Hypothalamus (tissue), 51 donors: ENCODE measurements at regions not wholly inside any gene's neighbourhood (a gene's known extent, or its start where the extent isn't known, plus 50 kb on each side); places are given as distances from the start of the nearest gene placed in this dataset.
A peak's percentile ranks its signal among the peaks of the same experiment; 100 is the strongest.

ENCODE experiments used
- DNase-seq, 51 donors: peaks; one replicate each; lab custom pipeline; 2025; lab: John Stamatoyannopoulos, UW

GRCh38 chrX:45360571-45360970, 159.9 kb upstream of the DIPK2B start:
- DNase-seq, result no peak

DNA sequence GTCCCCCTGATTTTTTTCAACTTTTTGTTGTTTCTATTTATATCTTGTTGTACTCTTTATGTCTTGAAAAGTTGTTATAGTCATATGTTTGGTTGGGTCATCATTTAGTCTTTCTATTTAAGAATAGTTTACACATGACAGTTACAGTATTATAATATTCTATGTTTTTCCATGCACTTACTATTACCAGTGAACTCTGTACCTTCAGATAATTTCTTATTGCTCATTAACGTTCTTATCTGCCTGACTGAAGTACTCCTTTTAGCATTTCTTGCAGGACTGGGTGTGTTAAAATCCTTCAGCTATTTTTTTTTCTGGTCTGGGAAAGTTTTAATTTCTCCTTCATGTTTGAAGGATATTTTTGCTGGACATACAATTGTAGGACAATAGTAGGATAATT, 157.7 kb upstream of the DIPK2B start:
- DNase-seq, result no peak

GRCh38 chrX:45353456-45353855, 152.8 kb upstream of the DIPK2B start:
- DNase-seq, result no peak

- no peak for DNase-seq
These were observed 151.9 kb upstream of the DIPK2B start for GRCh38 chrX:45352611-45353010.

GRCh38 chrX:45351478-45351877, 150.8 kb upstream of the DIPK2B start:
- DNase-seq, result no peak

- no peak for DNase-seq
These were observed 147.6 kb upstream of the DIPK2B start for GRCh38 chrX:45348296-45348695.

GRCh38 chrX:45347877-45348276, 147.2 kb upstream of the DIPK2B start:
- DNase-seq, result no peak

GRCh38 chrX:45344594-45344993, 143.9 kb upstream of the DIPK2B start:
- no peak for DNase-seq

DNA sequence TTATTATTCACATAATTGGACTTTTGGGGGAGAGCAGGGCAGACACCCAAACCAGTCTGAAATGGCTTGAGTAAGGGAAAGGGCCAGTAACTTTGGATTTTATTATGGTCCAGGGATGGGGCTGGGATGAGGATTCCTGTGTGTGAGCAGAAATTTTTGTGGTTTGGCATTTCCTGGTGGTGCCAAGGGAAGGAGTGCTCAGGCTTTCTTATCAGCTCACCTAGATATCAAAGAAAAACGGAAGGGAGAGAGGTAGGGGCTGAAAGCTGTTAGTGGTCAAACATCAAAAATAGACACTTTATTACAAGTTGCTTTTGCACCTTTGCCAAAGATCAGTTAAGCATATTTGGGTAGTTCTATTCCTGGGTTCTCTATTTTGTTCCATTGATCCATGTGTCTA, 128.5 kb upstream of the DIPK2B start:
- no peak for DNase-seq

DNA sequence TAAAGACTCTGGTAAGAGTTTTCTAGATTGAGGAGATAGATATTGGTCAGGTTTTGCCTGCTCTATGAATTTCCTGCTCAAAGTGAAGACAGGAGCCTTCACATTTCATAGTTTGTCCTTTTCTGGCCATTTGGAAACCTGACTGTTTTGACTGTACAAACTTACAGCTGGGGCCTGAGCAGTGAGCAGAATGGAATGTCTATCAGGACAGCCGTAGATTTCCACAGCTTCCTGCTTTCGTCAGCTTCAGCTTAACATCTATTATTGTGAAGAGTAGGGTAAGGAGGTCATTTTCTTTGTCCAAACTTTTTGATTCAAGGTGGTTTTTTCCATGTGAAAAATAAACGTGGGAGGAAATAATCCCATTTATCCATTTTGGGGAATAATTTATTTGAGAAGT, 124.3 kb upstream of the DIPK2B start:
- no peak for DNase-seq

DNA sequence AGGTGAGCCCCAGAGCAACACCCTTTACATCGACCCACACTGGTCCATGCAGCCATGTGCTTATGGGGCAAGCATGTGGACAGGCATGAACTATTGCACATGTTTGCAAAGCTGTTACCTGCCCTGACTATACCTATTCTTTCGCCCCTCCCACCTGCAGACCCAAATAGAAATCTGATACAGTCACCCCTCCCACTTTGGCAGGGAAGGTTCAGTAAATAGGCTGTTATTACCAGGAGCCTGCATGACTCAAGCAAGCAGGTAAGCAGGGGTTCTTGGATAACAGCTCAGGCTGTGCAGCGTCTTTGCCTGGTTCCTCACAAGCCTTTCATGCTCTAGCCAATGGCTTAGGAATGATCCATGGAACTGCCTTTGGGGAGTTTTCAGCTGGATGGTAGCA, 122.7 kb upstream of the DIPK2B start:
- no peak for DNase-seq

DNA sequence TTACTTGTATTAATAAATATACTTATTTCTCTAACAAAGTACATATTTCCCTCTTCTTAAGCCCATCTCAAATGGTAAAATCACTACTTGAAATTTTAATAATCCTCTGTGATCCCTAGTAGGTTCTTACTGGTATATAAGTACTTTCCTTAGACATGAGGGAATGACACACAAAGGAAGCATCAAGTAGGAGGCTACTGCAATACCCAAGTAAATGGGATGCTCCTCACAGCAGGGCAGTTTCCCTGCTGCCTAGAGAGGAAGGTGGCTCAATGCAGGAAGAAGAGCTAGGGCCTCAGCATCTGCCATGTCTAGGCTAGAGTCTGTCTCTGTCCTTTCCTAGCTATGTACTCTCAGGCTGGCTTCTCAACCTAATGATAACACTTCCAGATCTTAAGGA, 122.1 kb upstream of the DIPK2B start:
- DNase-seq, result no peak

- DNase-seq, result peak in 26 of 51 donors; percentile 0 to 28 (median 1)
These were observed 121.7 kb upstream of the DIPK2B start for GRCh38 chrX:45322382-45322781.

DNA sequence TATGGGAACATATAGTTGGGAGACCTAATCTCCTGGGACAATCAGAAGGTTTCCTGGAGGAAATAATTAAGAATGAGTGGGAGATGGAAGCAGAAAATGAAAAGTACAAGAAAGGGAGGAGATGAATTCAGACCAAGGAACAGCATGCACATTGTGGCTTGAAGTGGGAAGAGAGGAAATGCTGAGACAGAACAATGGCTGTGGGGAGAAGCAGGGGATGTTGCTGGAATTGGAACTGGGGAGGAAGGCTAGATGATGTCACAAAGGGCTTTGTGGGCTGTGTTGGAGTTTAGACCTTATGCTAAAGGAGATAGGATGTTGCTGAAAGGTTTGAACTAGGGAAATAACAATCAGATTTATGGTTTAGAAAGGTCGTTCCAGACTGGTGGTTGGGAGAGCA, 119.5 kb upstream of the DIPK2B start:
- DNase-seq, result no peak

GRCh38 chrX:45309801-45310200, 109.1 kb upstream of the DIPK2B start:
- no peak for DNase-seq

GRCh38 chrX:45309096-45309495, 108.4 kb upstream of the DIPK2B start:
- no peak for DNase-seq

GRCh38 chrX:45306794-45307193, 106.1 kb upstream of the DIPK2B start:
- DNase-seq, result no peak

- no peak for DNase-seq
These were observed 100.0 kb upstream of the DIPK2B start for GRCh38 chrX:45300638-45301037.

DNA sequence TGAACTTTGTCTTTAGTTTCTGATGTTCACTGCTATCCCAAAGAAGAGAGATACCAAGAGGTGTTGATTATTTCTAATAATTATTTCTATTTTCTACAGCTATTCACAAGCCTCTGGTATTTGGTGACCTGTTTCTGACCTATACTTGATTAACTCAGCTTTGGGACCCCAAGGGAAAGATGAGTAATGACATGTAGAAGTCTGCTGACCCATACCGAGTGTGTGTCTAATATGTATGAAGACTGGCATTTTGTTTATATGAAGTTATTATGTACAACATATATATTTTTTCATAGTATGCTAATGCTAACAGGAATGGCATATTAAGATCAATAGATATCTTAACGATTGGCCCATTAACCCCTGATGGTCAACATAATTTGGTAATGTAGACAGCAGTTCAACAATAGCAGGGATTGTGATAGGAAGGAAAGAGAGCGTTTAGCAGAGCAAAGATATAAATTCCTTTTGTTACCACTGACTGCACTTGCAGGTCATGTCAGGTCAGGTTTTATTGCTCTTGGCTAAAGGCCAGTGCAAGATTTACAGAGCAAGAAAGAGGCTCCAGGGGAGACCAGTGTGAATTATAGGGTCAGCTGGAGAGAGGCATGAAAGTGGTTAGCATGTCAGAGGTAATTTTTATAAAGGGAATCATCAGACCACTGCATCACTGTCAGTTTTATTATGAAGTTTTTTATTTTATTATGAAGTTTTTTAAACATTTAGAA, 94.7 kb upstream of the DIPK2B start:
- DNase-seq, result no peak

GRCh38 chrX:45274576-45274975, 73.9 kb upstream of the DIPK2B start:
- no peak for DNase-seq

DNA sequence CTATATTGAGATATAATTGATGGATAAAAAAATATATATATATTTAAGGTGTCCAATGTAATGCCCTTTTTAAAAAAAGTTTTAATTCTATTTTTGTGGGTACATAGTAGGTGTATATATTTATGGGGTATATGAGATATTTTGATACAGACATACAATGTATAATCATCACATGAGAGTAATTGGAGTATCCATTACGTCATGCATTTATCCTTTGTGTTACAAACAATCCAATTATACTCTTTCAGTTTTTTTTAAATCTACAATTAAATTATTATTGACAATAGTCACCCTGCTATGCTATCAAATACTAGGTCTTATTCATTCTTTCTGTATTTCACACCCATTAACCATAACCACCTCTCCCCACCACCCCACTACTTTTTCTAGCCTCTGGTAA, 66.3 kb upstream of the DIPK2B start:
- no peak for DNase-seq

DNA sequence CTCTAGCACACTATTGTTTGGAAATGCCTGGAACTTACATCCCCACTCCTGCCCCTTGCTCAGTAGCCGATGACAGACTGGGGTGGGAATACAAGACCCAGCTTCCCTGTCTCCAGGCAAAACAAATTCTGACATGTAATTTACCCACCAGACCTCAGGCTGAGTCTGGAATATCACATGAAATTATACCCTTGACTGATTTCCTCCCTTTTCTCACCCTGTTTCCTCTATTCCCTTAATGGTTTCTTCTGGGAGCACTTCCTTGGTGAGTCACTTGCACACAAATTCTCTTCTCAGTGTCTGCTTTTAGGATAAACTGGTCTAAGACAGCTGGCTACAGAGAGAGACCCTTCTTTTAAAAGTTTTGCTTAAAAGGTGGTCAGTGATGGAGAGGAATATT, 65.8 kb upstream of the DIPK2B start:
- no peak for DNase-seq

GRCh38 chrX:45264865-45265264, 64.2 kb upstream of the DIPK2B start:
- peak in 21 of 51 donors; percentile 0 to 37 (median 2) for DNase-seq
